Stomach (tissue), 4 donors: ENCODE measurements at regions not wholly inside any gene's neighbourhood (a gene's known extent, or its start where the extent isn't known, plus 50 kb on each side); places are given as distances from the start of the nearest gene placed in this dataset.

ENCODE experiments used
- EP300 ChIP-seq: sonication (generic); formaldehyde crosslinking; IDR thresholded peaks from one replicate; pipeline ENCODE4 v1.6.1; 2017; ENCODE audit warnings: antibody characterized with exemption
- POLR2A ChIP-seq, 4 donors: fragments of 450-650 bp; IDR thresholded peaks; one replicate each; pipeline ENCODE4 v1.6.1; 2016; ENCODE audit warnings: antibody characterized with exemption in 4 of 4, control low read depth in 2 of 4, mild to moderate bottlenecking in 1 of 4, moderate library complexity in 1 of 4
- POLR2AphosphoS5 ChIP-seq, 3 donors: sonication (generic); formaldehyde crosslinking; IDR thresholded peaks; one replicate each; pipeline ENCODE4 v1.6.1; 2016; ENCODE audit warnings: antibody characterized with exemption in 3 of 3
- TF ChIP-seq, protein P1 (sequence below), 7 experiments: fragments of 450-650 bp in 4 of 7; fragments of 200-600 bp in 3 of 7; sonication (generic) in 3 of 7; IDR thresholded peaks; one replicate each; pipeline ENCODE4 v1.5.1; 2016 to 2019; ENCODE audit warnings: antibody characterized with exemption in 7 of 7, control low read depth in 2 of 7, mild to moderate bottlenecking in 1 of 7

GRCh38 chr6:153673750-153674149 is 365.3 kb upstream of the OPRM1 start:
- TF ChIP-seq POLR2A (IDR thresholded peaks at IDR 0.05) (no peak), EP300 (no peak), POLR2AphosphoS5 (IDR thresholded peaks at IDR 0.05) (no peak)
- TF ChIP-seq, protein P1, sequence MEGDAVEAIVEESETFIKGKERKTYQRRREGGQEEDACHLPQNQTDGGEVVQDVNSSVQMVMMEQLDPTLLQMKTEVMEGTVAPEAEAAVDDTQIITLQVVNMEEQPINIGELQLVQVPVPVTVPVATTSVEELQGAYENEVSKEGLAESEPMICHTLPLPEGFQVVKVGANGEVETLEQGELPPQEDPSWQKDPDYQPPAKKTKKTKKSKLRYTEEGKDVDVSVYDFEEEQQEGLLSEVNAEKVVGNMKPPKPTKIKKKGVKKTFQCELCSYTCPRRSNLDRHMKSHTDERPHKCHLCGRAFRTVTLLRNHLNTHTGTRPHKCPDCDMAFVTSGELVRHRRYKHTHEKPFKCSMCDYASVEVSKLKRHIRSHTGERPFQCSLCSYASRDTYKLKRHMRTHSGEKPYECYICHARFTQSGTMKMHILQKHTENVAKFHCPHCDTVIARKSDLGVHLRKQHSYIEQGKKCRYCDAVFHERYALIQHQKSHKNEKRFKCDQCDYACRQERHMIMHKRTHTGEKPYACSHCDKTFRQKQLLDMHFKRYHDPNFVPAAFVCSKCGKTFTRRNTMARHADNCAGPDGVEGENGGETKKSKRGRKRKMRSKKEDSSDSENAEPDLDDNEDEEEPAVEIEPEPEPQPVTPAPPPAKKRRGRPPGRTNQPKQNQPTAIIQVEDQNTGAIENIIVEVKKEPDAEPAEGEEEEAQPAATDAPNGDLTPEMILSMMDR (IDR thresholded peaks at IDR 0.05) = no peak
